ENCODE measurements at regions not wholly inside any gene's neighbourhood (a gene's known extent, or its start where the extent isn't known, plus 50 kb on each side); places are given as distances from the start of the nearest gene placed in this dataset.
"Not testable (repeated sequence)": the region's sequence is repeated elsewhere in the genome, so short reads cannot be mapped to it uniquely, and the experiment has no call there.

GRCh38 chr20:30164389-30164788 lies 1093.1 kb upstream of the DEFB115 start:
- H3K4me3 ChIP-seq; H3K27ac ChIP-seq; H3K27me3 ChIP-seq; H3K36me3 ChIP-seq (replicated peaks in 1 of 2; ENCODE audit: insufficient read depth in 1 of 2, low read depth in 2 of 2); intact Hi-C loops (cut with DNase I); ATAC-seq; DNase-seq; H3K4me1 ChIP-seq; H3K9me3 ChIP-seq: not testable (repeated sequence)
- WGBS, 2 donors = 68 to 88% methylated on average over 2 of the region's 2 CpGs

- H3K27me3 ChIP-seq = no peaks in the 10 kb centered on the region
- ATAC-seq (no peak), DNase-seq (no peak)
- intact Hi-C loops (cut with DNase I) = no loop called here
- H3K9me3 ChIP-seq = no peaks in the 10 kb centered on the region
- H3K4me1 ChIP-seq = no peaks in the 10 kb centered on the region
- 84 to 91% methylated on average over 22 of the region's 22 CpGs for WGBS, 2 donors
- H3K27ac ChIP-seq = no peak overlapping the region
- no peaks in the 10 kb centered on the region for H3K36me3 ChIP-seq (replicated peaks in 1 of 2; ENCODE audit: insufficient read depth in 1 of 2, low read depth in 2 of 2)
- no peak for TF ChIP-seq POLR2A (IDR thresholded peaks at IDR 0.05)
- TF ChIP-seq CTCF (IDR thresholded peaks at IDR 0.05) = no peak
- no peak overlapping the region for H3K4me3 ChIP-seq
Measured at GRCh38 chr20:30167540-30167939, 1089.9 kb upstream of the DEFB115 start.

- no peaks in the 10 kb centered on the region for H3K36me3 ChIP-seq (replicated peaks in 1 of 2; ENCODE audit: insufficient read depth in 1 of 2, low read depth in 2 of 2)
- H3K4me1 ChIP-seq = no peaks in the 10 kb centered on the region
- 52 to 80% methylated on average over 3 to 41 of the region's 50 CpGs for WGBS, 2 donors
- TF ChIP-seq CTCF (IDR thresholded peaks at IDR 0.05) (no peak), POLR2A (IDR thresholded peaks at IDR 0.05) (no peak)
- no peaks in the 10 kb centered on the region for H3K27me3 ChIP-seq
- no peak for ATAC-seq
- no peaks in the 10 kb centered on the region for H3K9me3 ChIP-seq
- no peak overlapping the region for H3K27ac ChIP-seq
- peak; percentile 10 to 27 (median 16) for DNase-seq
- H3K4me3 ChIP-seq = no peak overlapping the region
- intact Hi-C loops (cut with DNase I) = no loop called here
Measured at GRCh38 chr20:30168025-30168799, 1089.3 kb upstream of the DEFB115 start.

- H3K36me3 ChIP-seq (replicated peaks in 1 of 2; ENCODE audit: insufficient read depth in 1 of 2, low read depth in 2 of 2) = no peaks in the 10 kb centered on the region
- no peak for DNase-seq
- H3K4me1 ChIP-seq = no peaks in the 10 kb centered on the region
- ATAC-seq = no peak
- no peaks in the 10 kb centered on the region for H3K27me3 ChIP-seq
- H3K9me3 ChIP-seq = no peaks in the 10 kb centered on the region
- intact Hi-C loops (cut with DNase I) = no loop called here
- no peak for TF ChIP-seq CTCF (IDR thresholded peaks at IDR 0.05)
- no peak for TF ChIP-seq POLR2A (IDR thresholded peaks at IDR 0.05)
- no peak overlapping the region for H3K4me3 ChIP-seq
- 71 to 72% methylated on average over 11 of the region's 11 CpGs for WGBS, 2 donors
- no peak overlapping the region for H3K27ac ChIP-seq
Measured at GRCh38 chr20:30168800-30169138, 1088.7 kb upstream of the DEFB115 start.

- no peak for TF ChIP-seq POLR2A (IDR thresholded peaks at IDR 0.05)
- TF ChIP-seq CTCF (IDR thresholded peaks at IDR 0.05) = no peak
- WGBS, 2 donors = 63 to 75% methylated on average over 14 of the region's 14 CpGs
- Histone ChIP-seq H3K4me1 (no peaks in the 10 kb centered on the region), H3K9me3 (no peaks in the 10 kb centered on the region), H3K36me3 (replicated peaks in 1 of 2; ENCODE audit: insufficient read depth in 1 of 2, low read depth in 2 of 2) (no peaks in the 10 kb centered on the region), H3K4me3 (no peak overlapping the region), H3K27me3 (no peaks in the 10 kb centered on the region), H3K27ac (no peak overlapping the region)
- no peak for ATAC-seq
- no peak for DNase-seq
- intact Hi-C loops (cut with DNase I) = no loop called here
Measured at GRCh38 chr20:30175681-30176080, 1081.8 kb upstream of the DEFB115 start.

- H3K27ac ChIP-seq; H3K9me3 ChIP-seq; H3K36me3 ChIP-seq (replicated peaks in 1 of 2; ENCODE audit: insufficient read depth in 1 of 2, low read depth in 2 of 2); H3K4me1 ChIP-seq; ATAC-seq; H3K4me3 ChIP-seq; H3K27me3 ChIP-seq; intact Hi-C loops (cut with DNase I); DNase-seq: not testable (repeated sequence)
Measured at GRCh38 chr20:30183124-30183523, 1074.3 kb upstream of the DEFB115 start.

- H3K36me3 ChIP-seq (replicated peaks in 1 of 2; ENCODE audit: insufficient read depth in 1 of 2, low read depth in 2 of 2); DNase-seq; H3K4me1 ChIP-seq; H3K27me3 ChIP-seq; H3K4me3 ChIP-seq; ATAC-seq; H3K9me3 ChIP-seq; H3K27ac ChIP-seq; intact Hi-C loops (cut with DNase I): not testable (repeated sequence)
Measured at GRCh38 chr20:30191785-30192184, 1065.7 kb upstream of the DEFB115 start.

GRCh38 chr20:30234477-30234876 lies 1023.0 kb upstream of the DEFB115 start:
- DNase-seq; ATAC-seq; H3K27me3 ChIP-seq; H3K9me3 ChIP-seq; H3K27ac ChIP-seq; H3K4me1 ChIP-seq; H3K36me3 ChIP-seq (replicated peaks in 1 of 2; ENCODE audit: insufficient read depth in 1 of 2, low read depth in 2 of 2); H3K4me3 ChIP-seq; intact Hi-C loops (cut with DNase I): not testable (repeated sequence)
